D721Med (cell line): ENCODE measurements at regions not wholly inside any gene's neighbourhood (a gene's known extent, or its start where the extent isn't known, plus 50 kb on each side); places are given as distances from the start of the nearest gene placed in this dataset.

Source experiments
- DNase-seq: peaks from one replicate; pipeline ENCODE4 v3.0.0; 2011; ENCODE audit warnings: low spot score; ENCODE audit not compliant: insufficient read length
- FAIRE-seq: peaks from 2 replicates; lab custom pipeline; 2011; peaks lifted over from hg19 to GRCh38; lab: Jason Lieb, UNC
- CTCF ChIP-seq: IDR thresholded peaks from 2 replicates; pipeline ENCODE4 v1.5.1; 2012; ENCODE audit warnings: mild to moderate bottlenecking, control low read depth; ENCODE audit not compliant: insufficient read depth; ENCODE audit errors: missing control alignments

GRCh38 chr5:136418301-136418700, 53.0 kb upstream of the TRPC7 start:
- TF ChIP-seq CTCF = no peak
- DNase-seq = no peak
- FAIRE-seq = no peak
